GM12878 (cell line): ENCODE measurements at regions not wholly inside any gene's neighbourhood (a gene's known extent, or its start where the extent isn't known, plus 50 kb on each side); places are given as distances from the start of the nearest gene placed in this dataset.
A peak's percentile ranks its signal among the peaks of the same experiment; 100 is the strongest.

ENCODE experiments used
- ATAC-seq: fragments of 200-7000 bp; cut with Tn5 transposase; 3 replicates; pipeline ENCODE4 v1.9.1; 2020; ENCODE audit warnings: mild to moderate bottlenecking, moderate library complexity
- BruUV-seq: library from RNA; stranded (reverse); fragments of 400-500 nt; replicated peaks from 2 replicates; lab custom pipeline; 2021; lab: Mats Ljungman, UMichigan
- CTCF ChIA-PET: fragments of 300-600 bp; sonication (Branson Sonifier 250); formaldehyde crosslinking; extraction: SDS; loops from one replicate; lab custom pipeline; 2021; ENCODE audit warnings: inconsistent platforms; lab: Yijun Ruan, JAX
- POLR2A ChIA-PET: fragments of 350-600 bp; formaldehyde crosslinking; extraction: SDS; loops from one replicate; lab custom pipeline; 2021; ENCODE audit warnings: inconsistent platforms; lab: Charles Lee
- RAD21 ChIA-PET: fragments of 300-600 bp; sonication (Branson Sonifier 250); formaldehyde crosslinking; loops from one replicate; lab custom pipeline; 2023; ENCODE audit warnings: antibody characterized with exemption; ENCODE audit not compliant: unreplicated experiment; lab: Charles Lee
- SMC1A ChIA-PET: fragments of 300-600 bp; sonication (Branson Sonifier 250); formaldehyde crosslinking; loops from one replicate; lab custom pipeline; 2023; ENCODE audit not compliant: unreplicated experiment, uncharacterized antibody; lab: Charles Lee
- DNase-seq: peaks from one replicate; pipeline ENCODE4 v3.0.0-alpha.2; 2011; ENCODE audit warnings: low read depth, low spot score
- FAIRE-seq: peaks from 3 replicates; lab custom pipeline; 2011; peaks lifted over from hg19 to GRCh38; lab: Jason Lieb, UNC
- H2AFZ ChIP-seq: 2 replicates; pipeline ENCODE4 v1.6.0; 2011; ENCODE audit warnings: low read depth, low read length, control low read depth; ENCODE audit not compliant: control insufficient read depth
- H3K27ac ChIP-seq: 2 replicates; pipeline ENCODE4 v1.5.1; 2011; ENCODE audit warnings: control low read depth; ENCODE audit not compliant: control insufficient read depth, insufficient read depth
- H3K27me3 ChIP-seq, 2 experiments: replicated peaks in 1 of 2; 2 replicates each; pipeline versions ENCODE4 v1.6.0 to v1.6.1; 2011; ENCODE audit warnings: low read length in 1 of 2; ENCODE audit not compliant: control insufficient read depth in 2 of 2, insufficient read depth in 2 of 2
- H3K36me3 ChIP-seq, 2 experiments: 2 replicates each; pipeline ENCODE4 v1.5.1; 2011; ENCODE audit warnings: low read length in 1 of 2; ENCODE audit not compliant: control insufficient read depth in 2 of 2, insufficient read depth in 2 of 2
- H3K4me1 ChIP-seq: 2 replicates; pipeline ENCODE4 v1.6.1; 2011; ENCODE audit warnings: mild to moderate bottlenecking, low read length, moderate library complexity, mixed read lengths; ENCODE audit not compliant: control insufficient read depth, insufficient read depth
- H3K4me2 ChIP-seq: 2 replicates; pipeline ENCODE4 v1.6.0; 2011; ENCODE audit warnings: control low read depth; ENCODE audit not compliant: control insufficient read depth, insufficient read depth
- H3K4me3 ChIP-seq: fragments of 200-600 bp; sonication (generic); 2 replicates; pipeline ENCODE4 v1.5.1; 2016
- H3K79me2 ChIP-seq: 2 replicates; pipeline ENCODE4 v1.6.0; 2011; ENCODE audit warnings: low read length; ENCODE audit not compliant: control insufficient read depth, insufficient read depth
- H3K9ac ChIP-seq: 2 replicates; pipeline ENCODE4 v1.8.0; 2011; ENCODE audit warnings: low read length, control low read depth, mixed read lengths; ENCODE audit not compliant: control insufficient read depth, insufficient read depth
- H3K9me3 ChIP-seq: replicated peaks from 3 replicates; pipeline ENCODE4 v1.5.1; 2011; ENCODE audit warnings: mild to moderate bottlenecking, low read length; ENCODE audit not compliant: control insufficient read depth, insufficient read depth
- H4K20me1 ChIP-seq: 2 replicates; pipeline ENCODE4 v1.6.0; 2011; ENCODE audit not compliant: control insufficient read depth, insufficient read depth
- ATF7 ChIP-seq: fragments of 450-650 bp; IDR thresholded peaks from 2 replicates; pipeline ENCODE4 v1.6.1; 2016; ENCODE audit warnings: low read depth, mild to moderate bottlenecking
- BCL11A ChIP-seq: IDR thresholded peaks from 2 replicates; pipeline ENCODE4 v1.6.1; 2011; ENCODE audit warnings: low read depth, low read length
- CUX1 ChIP-seq: IDR thresholded peaks from 2 replicates; pipeline ENCODE4 v1.6.1; 2012; ENCODE audit warnings: improper control_type of control experiment, low read depth, low read length; ENCODE audit not compliant: insufficient replicate concordance
- MYC ChIP-seq: IDR thresholded peaks from 2 replicates; pipeline ENCODE4 v1.6.1; 2011; ENCODE audit warnings: mild to moderate bottlenecking, low read length, moderate library complexity, inconsistent platforms; ENCODE audit not compliant: insufficient read depth, insufficient replicate concordance, insufficient read length, severe bottlenecking
- NR2C1 ChIP-seq: fragments of 450-650 bp; IDR thresholded peaks from 2 replicates; pipeline ENCODE4 v1.6.1; 2017; ENCODE audit warnings: antibody characterized with exemption, mild to moderate bottlenecking, moderate library complexity
- NR2F1 ChIP-seq: fragments of 450-650 bp; conservative IDR thresholded peaks from 2 replicates; pipeline ENCODE4 v1.6.1; 2017; ENCODE audit warnings: mild to moderate bottlenecking
- PKNOX1 ChIP-seq: fragments of 450-650 bp; IDR thresholded peaks from 2 replicates; pipeline ENCODE4 v1.6.1; 2016; ENCODE audit warnings: mild to moderate bottlenecking
- POU2F2 ChIP-seq: IDR thresholded peaks from 3 replicates; pipeline ENCODE4 v1.6.1; 2011; ENCODE audit warnings: low read depth, mild to moderate bottlenecking, low read length, borderline replicate concordance
- SUZ12 ChIP-seq: fragments of 200-600 bp; sonication (generic); IDR thresholded peaks from one replicate; pipeline ENCODE4 v1.6.1; 2018; ENCODE audit warnings: antibody characterized with exemption, mild to moderate bottlenecking; ENCODE audit not compliant: unreplicated experiment
- ZZZ3 ChIP-seq: IDR thresholded peaks from 2 replicates; pipeline ENCODE4 v1.6.1; 2011; ENCODE audit warnings: low read depth; ENCODE audit not compliant: control insufficient read depth, insufficient read length
- WGBS: methylation state at CpG from one replicate; pipeline ENCODE4 v1.1.6; 2016; ENCODE audit warnings: low lambda C conversion rate; ENCODE audit not compliant: insufficient replicate concordance, insufficient coverage; ENCODE audit errors: missing lambda C conversion rate; 5-methylcytosine and 5-hydroxymethylcytosine counted together
- in situ Hi-C: fragments of 300-500 bp; cut with MboI; formaldehyde crosslinking; loops from 9 replicates; pipeline ENCODE4 v1.14.3; 2018; ENCODE audit warnings: mixed read lengths
- intact Hi-C: fragments of 100-400 bp; cut with micrococcal nuclease; formaldehyde crosslinking; loops from one replicate; pipeline ENCODE4 v1.14.2; 2022; ENCODE audit not compliant: unreplicated experiment

GRCh38 chr12:83954071-83954789 is 958.4 kb downstream of the SLC6A15 start:
- H4K20me1 ChIP-seq: no peaks in the 10 kb centered on the region
- no peaks in the 10 kb centered on the region for H3K36me3 ChIP-seq

GRCh38 chr12:83945871-83946270 is 966.7 kb downstream of the SLC6A15 start:
- Histone ChIP-seq H3K9ac (no peak overlapping the region), H2AFZ (no peak overlapping the region), H3K36me3 (no peaks in the 10 kb centered on the region), H3K4me2 (no peak overlapping the region), H3K27me3 (no peaks in the 10 kb centered on the region), H3K4me1 (no peaks in the 10 kb centered on the region), H3K27ac (no peak overlapping the region), H3K79me2 (no peaks in the 10 kb centered on the region), H4K20me1 (no peaks in the 10 kb centered on the region), H3K9me3 (no peaks in the 10 kb centered on the region), H3K4me3 (no peak overlapping the region)
- FAIRE-seq (no peak), ATAC-seq (peak; percentile 62), DNase-seq (no peak)
- in situ Hi-C loops (no loop called here), intact Hi-C loops (no loop called here)
- ChIA-PET POLR2A (no interaction called here), SMC1A (interaction anchor here (1.0 to 1.2 kb wide), 4 partner anchors 9 to 35 kb away, joined by 3 to 4 read pairs (median 3); no protein-coding TSS in a partner anchor), RAD21 (no interaction called here), CTCF (no interaction called here)
- no TSS peak for BruUV-seq
- TF ChIP-seq CUX1 (no peak), POU2F2 (no peak), SUZ12 (no peak), BCL11A (no peak), NR2C1 (peak; percentile 85), ATF7 (no peak), MYC (no peak), PKNOX1 (no peak), NR2F1 (peak; percentile 90)

More at GRCh38 chr12:83954071-83954789, 958.4 kb downstream of the SLC6A15 start:
- ChIA-PET POLR2A (no interaction called here), RAD21 (interaction anchor here (1.0 to 1.6 kb wide), 2 partner anchors 9 to 128 kb away, joined by 3 to 5 read pairs; no protein-coding TSS in a partner anchor), CTCF (interaction anchor here (1.0 to 4.0 kb wide), 6 partner anchors 13 to 131 kb away, joined by 3 to 25 read pairs (median 4); no protein-coding TSS in a partner anchor), SMC1A (interaction anchor here (0.6 to 0.9 kb wide), 2 partner anchors 9 to 32 kb away, joined by 3 to 5 read pairs; no protein-coding TSS in a partner anchor)
- BruUV-seq: no TSS peak
- Histone ChIP-seq H3K27me3 (no peaks in the 10 kb centered on the region), H3K4me3 (no peak overlapping the region), H3K4me2 (no peak overlapping the region), H3K79me2 (no peaks in the 10 kb centered on the region), H3K27ac (no peak overlapping the region), H3K9ac (no peak overlapping the region), H3K9me3 (no peaks in the 10 kb centered on the region), H3K4me1 (no peaks in the 10 kb centered on the region), H2AFZ (no peak overlapping the region)
- 19% methylated on average over 2 of the region's 2 CpGs for WGBS
- TF ChIP-seq ZZZ3: no peak
- intact Hi-C loops (loop anchor here (10.0 kb wide), 1 partner anchor 1269 kb away; the partner anchor contains the start of gene TMTC2), in situ Hi-C loops (no loop called here)
- no peak for FAIRE-seq
- DNase-seq: no peak
- no peak for ATAC-seq
